HEK293 (cell line): ENCODE measurements at regions not wholly inside any gene's neighbourhood (a gene's known extent, or its start where the extent isn't known, plus 50 kb on each side); places are given as distances from the start of the nearest gene placed in this dataset.

ENCODE experiments used
- CTCF ChIA-PET: fragments of 350-600 bp; formaldehyde crosslinking; extraction: SDS; loops from one replicate; lab custom pipeline; 2021; ENCODE audit warnings: antibody characterized with exemption; lab: Yijun Ruan, JAX
- POLR2A ChIA-PET: fragments of 300-600 bp; formaldehyde crosslinking; extraction: SDS; loops from one replicate; lab custom pipeline; 2020; ENCODE audit warnings: antibody characterized with exemption, inconsistent platforms; lab: Yijun Ruan, JAX
- H3K27ac ChIP-seq: fragments of 200-500 bp; sonication (Bioruptor generic); 2 replicates; pipeline ENCODE4 v1.5.1; 2014; ENCODE audit warnings: low read depth, low read length, control low read depth, inconsistent platforms; ENCODE audit errors: extremely low read depth
- H3K36me3 ChIP-seq, 2 experiments: fragments of 200-500 bp in 1 of 2; sonication (Bioruptor generic) in 1 of 2; 1 replicate in 1 of 2; 2 replicates in 1 of 2; pipeline ENCODE4 v1.5.1; 2014 to 2017; ENCODE audit warnings: inconsistent platforms in 2 of 2, low read length in 2 of 2; ENCODE audit not compliant: control insufficient read depth in 2 of 2, insufficient read depth in 1 of 2
- H3K4me1 ChIP-seq: fragments of 200-500 bp; sonication (Bioruptor generic); 2 replicates; pipeline ENCODE4 v1.5.1; 2014; ENCODE audit warnings: mild to moderate bottlenecking, low read length, inconsistent platforms; ENCODE audit not compliant: control insufficient read depth, insufficient read depth
- H3K4me3 ChIP-seq: 2 replicates; pipeline ENCODE4 v1.5.1; 2011; ENCODE audit warnings: low read depth, mild to moderate bottlenecking, control low read depth, low read length, moderate library complexity
- H3K9me3 ChIP-seq: fragments of 200-500 bp; sonication (Bioruptor generic); 2 replicates; pipeline ENCODE4 v1.5.1; 2014; ENCODE audit warnings: low read depth, low read length, inconsistent platforms; ENCODE audit not compliant: control insufficient read depth, insufficient read depth
- HIC1 ChIP-seq: fragments of 450-650 bp; formaldehyde crosslinking; IDR thresholded peaks from 2 replicates; pipeline ENCODE4 v1.5.1; 2016; ENCODE audit warnings: missing biosample characterization, missing genetic modification characterization
- PRDM6 ChIP-seq: fragments of 450-650 bp; formaldehyde crosslinking; IDR thresholded peaks from 2 replicates; pipeline ENCODE4 v1.5.1; 2017; ENCODE audit warnings: missing biosample characterization, missing genetic modification characterization
- ZBTB1 ChIP-seq: fragments of 450-650 bp; formaldehyde crosslinking; IDR thresholded peaks from 2 replicates; pipeline ENCODE4 v1.5.1; 2016; ENCODE audit warnings: missing biosample characterization, missing genetic modification characterization
- ZNF174 ChIP-seq: fragments of 450-650 bp; formaldehyde crosslinking; IDR thresholded peaks from 2 replicates; pipeline ENCODE4 v1.5.0; 2017; ENCODE audit warnings: missing biosample characterization, mild to moderate bottlenecking, missing genetic modification characterization
- ZNF19 ChIP-seq: fragments of 450-650 bp; formaldehyde crosslinking; IDR thresholded peaks from 2 replicates; pipeline ENCODE4; 2016; ENCODE audit warnings: missing biosample characterization, missing genetic modification characterization, low read depth
- ZNF214 ChIP-seq: fragments of 450-650 bp; formaldehyde crosslinking; IDR thresholded peaks from 2 replicates; pipeline ENCODE4 v1.5.1; 2017; ENCODE audit warnings: missing biosample characterization, mild to moderate bottlenecking, missing genetic modification characterization, borderline replicate concordance
- ZNF404 ChIP-seq: fragments of 450-650 bp; formaldehyde crosslinking; IDR thresholded peaks from 2 replicates; pipeline ENCODE4 v1.5.1; 2017; ENCODE audit warnings: missing biosample characterization, missing genetic modification characterization
- ZNF423 ChIP-seq: fragments of 450-650 bp; formaldehyde crosslinking; IDR thresholded peaks from 2 replicates; pipeline ENCODE4 v1.5.1; 2016; ENCODE audit warnings: missing biosample characterization, missing genetic modification characterization
- ZNF48 ChIP-seq: fragments of 450-650 bp; formaldehyde crosslinking; IDR thresholded peaks from 2 replicates; pipeline ENCODE4 v1.5.1; 2016; ENCODE audit warnings: missing biosample characterization, missing genetic modification characterization
- ZNF513 ChIP-seq: fragments of 450-650 bp; IDR thresholded peaks from 2 replicates; pipeline ENCODE4 v1.5.1; 2018; ENCODE audit warnings: missing biosample characterization, missing genetic modification characterization
- ZNF521 ChIP-seq: fragments of 450-650 bp; formaldehyde crosslinking; IDR thresholded peaks from 2 replicates; pipeline ENCODE4 v1.5.1; 2017; ENCODE audit warnings: missing biosample characterization, mild to moderate bottlenecking, missing genetic modification characterization
- ZNF623 ChIP-seq: fragments of 450-650 bp; formaldehyde crosslinking; IDR thresholded peaks from 2 replicates; pipeline ENCODE4 v1.5.1; 2016; ENCODE audit warnings: missing biosample characterization, missing genetic modification characterization
- ZNF645 ChIP-seq: fragments of 450-650 bp; formaldehyde crosslinking; IDR thresholded peaks from 2 replicates; pipeline ENCODE4; 2016; ENCODE audit warnings: missing biosample characterization, missing genetic modification characterization
- ZNF704 ChIP-seq: fragments of 450-650 bp; formaldehyde crosslinking; IDR thresholded peaks from 2 replicates; pipeline ENCODE4 v1.5.1; 2016; ENCODE audit warnings: missing biosample characterization, missing genetic modification characterization
- ZNF777 ChIP-seq: fragments of 450-650 bp; formaldehyde crosslinking; IDR thresholded peaks from 2 replicates; pipeline ENCODE4 v1.5.1; 2017; ENCODE audit warnings: missing biosample characterization, missing genetic modification characterization, borderline replicate concordance
- ZNF843 ChIP-seq: fragments of 450-650 bp; formaldehyde crosslinking; IDR thresholded peaks from 2 replicates; pipeline ENCODE4 v1.5.1; 2016; ENCODE audit warnings: missing biosample characterization, missing genetic modification characterization

GRCh38 chr11:70810681-70811080 is 412.4 kb downstream of the CTTN start:
- CTCF ChIA-PET: interaction anchor here (1.1 kb wide), 1 partner anchor 344 kb away, joined by 3 read pairs; no protein-coding TSS in a partner anchor
- POLR2A ChIA-PET: no interaction called here
- no peak overlapping the region for H3K4me3 ChIP-seq

More at GRCh38 chr11:70810681-70811080, 412.4 kb downstream of the CTTN start:
- Histone ChIP-seq H3K9me3 (no peaks in the 10 kb centered on the region), H3K27ac (no peak overlapping the region), H3K4me1 (no peaks in the 10 kb centered on the region), H3K36me3 (no peaks in the 10 kb centered on the region)
- TF ChIP-seq ZNF48 (tag by site-specific recombination): no peak
- no peak for TF ChIP-seq HIC1 (tag by site-specific recombination)
- TF ChIP-seq ZNF513 (tag by site-specific recombination): no peak
- TF ChIP-seq ZNF423: no peak
- no peak for TF ChIP-seq ZNF623 (tag by site-specific recombination)
- TF ChIP-seq ZNF843 (tag by site-specific recombination): no peak
- TF ChIP-seq ZNF174 (tag by site-specific recombination): no peak
- TF ChIP-seq ZBTB1: no peak
- TF ChIP-seq ZNF704 (tag by site-specific recombination): no peak
- TF ChIP-seq ZNF19: no peak
- no peak for TF ChIP-seq ZNF645 (tag by site-specific recombination)
- no peak for TF ChIP-seq PRDM6 (tag by site-specific recombination)
- no peak for TF ChIP-seq ZNF521
- no peak for TF ChIP-seq ZNF777 (tag by site-specific recombination)
- TF ChIP-seq ZNF404 (tag by site-specific recombination): no peak
- TF ChIP-seq ZNF214: no peak
